Hepatocyte (in vitro differentiated cells): ENCODE measurements at regions not wholly inside any gene's neighbourhood (a gene's known extent, or its start where the extent isn't known, plus 50 kb on each side); places are given as distances from the start of the nearest gene placed in this dataset.

Experiments used
- CTCF ChIP-seq: fragments of 200-600 bp; sonication (generic); IDR thresholded peaks from 2 replicates; pipeline ENCODE4 v1.5.1; 2016; ENCODE audit warnings: antibody characterized with exemption, mild to moderate bottlenecking; ENCODE audit not compliant: poor library complexity
- EZH2 ChIP-seq: fragments of 200-600 bp; sonication (generic); IDR thresholded peaks from 2 replicates; pipeline ENCODE4 v1.6.1; 2016; ENCODE audit warnings: antibody characterized with exemption, mild to moderate bottlenecking, borderline replicate concordance

- TF ChIP-seq CTCF (no peak), EZH2 (no peak)
Observed at GRCh38 chr4:84050015-84050414, 449.1 kb downstream of the NKX6-1 start.
